ENCODE measurements at regions not wholly inside any gene's neighbourhood (a gene's known extent, or its start where the extent isn't known, plus 50 kb on each side); places are given as distances from the start of the nearest gene placed in this dataset.

DNA sequence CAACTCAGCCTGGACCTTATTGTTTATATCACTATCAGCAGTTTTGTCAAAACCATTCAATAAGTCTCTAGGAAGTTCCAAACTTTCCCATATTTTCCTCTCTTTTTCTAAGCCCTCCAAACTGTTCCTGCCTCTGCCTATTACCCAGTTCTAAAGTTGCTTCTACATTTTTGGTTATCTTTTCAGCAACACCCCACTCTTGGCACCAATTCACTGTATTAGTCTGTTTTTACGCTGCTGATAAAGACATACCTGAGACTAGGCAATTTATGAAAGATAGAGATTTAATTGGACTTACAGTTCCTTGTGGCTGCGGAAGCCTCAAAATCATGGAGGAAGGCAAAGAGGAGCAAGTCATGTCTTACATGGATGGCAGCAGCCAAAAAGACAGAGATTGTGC is 744.4 kb upstream of the ADAMTS16 start:
- DNase-seq (ENCODE audit: low read depth), result no peak

DNA sequence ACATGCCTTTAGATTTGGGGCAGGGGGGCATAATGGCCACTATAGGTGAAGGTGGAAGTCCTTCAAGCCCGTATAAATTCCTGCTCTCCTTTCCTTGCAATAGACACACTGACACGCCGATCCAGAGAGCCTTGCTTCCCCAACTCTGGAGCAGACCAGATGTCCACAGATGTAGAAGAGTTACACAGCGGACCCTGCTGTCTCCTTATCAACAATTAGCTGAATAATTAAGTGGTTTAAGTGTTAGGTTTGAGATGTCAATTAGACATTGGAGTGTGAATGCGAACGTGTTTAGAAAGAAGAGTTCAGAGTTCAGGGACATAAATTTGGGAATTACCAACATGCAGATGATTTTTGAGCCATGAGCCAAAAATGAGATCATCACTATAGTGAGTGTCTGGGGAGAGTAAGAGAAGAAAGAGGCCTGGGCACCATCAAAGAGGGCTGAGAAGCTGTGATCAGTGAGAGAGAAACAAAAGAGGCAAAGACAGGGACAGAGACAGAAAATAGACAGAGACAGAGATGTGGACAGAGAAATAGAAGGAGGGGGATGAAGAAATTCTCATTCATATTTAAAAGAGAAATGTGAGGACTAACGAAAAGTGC is 734.4 kb upstream of the ADAMTS16 start:
- no peak for DNase-seq (ENCODE audit: low read depth)

DNA sequence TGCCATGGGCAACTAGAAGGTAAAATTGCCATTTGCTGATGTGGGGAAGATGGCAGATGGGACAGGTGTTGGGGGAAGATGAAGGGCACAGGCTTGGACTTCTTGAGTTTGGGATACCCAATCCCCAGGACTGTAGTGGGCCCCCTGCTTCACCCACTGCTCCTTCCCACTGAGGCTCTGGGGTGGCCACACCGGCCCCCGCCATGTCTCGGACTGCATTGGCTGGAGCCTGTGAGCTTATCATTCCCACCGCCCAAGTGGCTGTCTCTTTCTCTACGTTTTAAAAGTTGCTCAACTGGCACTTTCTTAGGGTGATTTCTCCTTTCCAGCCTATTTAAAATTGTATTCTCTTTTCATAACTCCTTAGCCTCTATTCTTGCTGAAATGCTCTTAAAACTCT is 730.0 kb upstream of the ADAMTS16 start:
- no peak for DNase-seq (ENCODE audit: low read depth)

DNA sequence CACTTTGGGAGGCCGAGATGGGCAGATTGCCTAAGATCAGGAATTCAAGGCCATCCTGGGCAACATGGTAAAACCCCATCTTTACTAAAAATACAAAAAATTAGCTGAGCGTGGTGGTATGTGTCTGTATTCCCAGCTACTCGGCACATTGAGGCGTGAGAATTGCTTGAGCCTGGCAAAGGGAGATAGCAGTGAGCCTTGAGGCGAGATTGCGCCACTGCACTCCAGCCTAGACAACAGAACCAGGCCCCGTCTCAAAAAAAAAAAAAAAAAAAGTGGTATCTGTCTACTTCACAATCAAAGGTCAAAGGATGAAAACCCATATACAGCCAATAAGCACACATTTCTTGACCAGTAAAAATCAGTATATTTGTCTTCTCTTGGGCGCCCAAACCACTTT is 728.5 kb upstream of the ADAMTS16 start:
- DNase-seq (ENCODE audit: low read depth), result no peak

DNA sequence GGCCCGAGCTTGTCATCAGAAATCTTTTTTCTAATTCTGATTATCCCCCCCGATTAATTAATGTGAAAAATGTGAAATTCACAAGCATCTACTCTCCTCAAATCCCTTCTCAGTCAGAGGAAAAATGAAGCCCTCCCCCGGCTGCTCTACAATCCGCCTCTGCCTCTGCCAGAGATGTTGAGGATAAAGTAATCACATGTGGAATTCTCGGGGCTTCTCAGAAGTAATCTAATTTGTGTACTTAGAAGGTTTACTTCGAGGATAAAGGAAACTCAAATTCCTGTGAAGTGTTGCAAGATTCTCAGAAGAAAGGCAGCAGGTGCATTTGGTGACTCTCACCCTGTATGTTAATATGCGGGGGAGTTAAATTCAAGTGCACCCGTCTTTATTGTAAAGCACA is 726.1 kb upstream of the ADAMTS16 start:
- no peak for DNase-seq (ENCODE audit: low read depth)

DNA sequence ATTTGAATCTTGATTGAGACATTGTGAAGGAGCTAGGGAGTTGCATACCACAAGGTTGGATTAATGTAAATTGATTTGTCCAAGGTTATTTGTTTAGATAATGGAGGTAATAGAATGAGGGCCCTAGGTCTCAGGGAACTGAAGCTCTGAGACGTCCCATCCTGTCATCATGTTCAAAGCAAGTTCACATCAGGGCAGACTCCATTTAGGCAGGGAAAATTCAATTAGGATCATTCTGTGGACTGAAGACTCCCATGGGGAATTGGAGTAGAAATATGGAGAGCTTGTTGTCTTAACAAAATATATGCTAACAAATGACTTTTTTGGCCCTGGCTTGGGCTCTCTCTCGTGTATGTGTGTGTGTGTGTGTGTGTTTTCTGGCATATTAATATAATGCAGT is 722.0 kb upstream of the ADAMTS16 start:
- DNase-seq (ENCODE audit: low read depth), result no peak

DNA sequence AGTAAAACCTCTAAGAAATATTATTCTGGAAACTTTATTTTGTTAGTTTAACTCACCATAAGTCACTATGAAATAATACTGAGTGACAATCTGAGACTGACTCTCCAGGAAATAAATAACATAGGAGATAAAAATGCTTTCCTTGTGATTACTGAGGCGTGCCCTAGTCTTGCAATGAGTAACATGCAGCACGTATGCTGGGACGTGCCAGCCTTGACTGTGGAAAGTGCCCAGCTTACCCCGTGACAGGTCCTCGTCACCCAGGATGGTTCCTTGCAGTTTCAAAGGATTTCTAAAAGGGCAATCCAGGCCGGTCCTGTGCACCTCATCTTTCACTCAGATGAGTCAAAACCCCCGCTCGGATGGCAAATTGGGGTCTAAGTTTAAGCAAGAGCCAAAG is 720.8 kb upstream of the ADAMTS16 start:
- no peak for DNase-seq (ENCODE audit: low read depth)

DNA sequence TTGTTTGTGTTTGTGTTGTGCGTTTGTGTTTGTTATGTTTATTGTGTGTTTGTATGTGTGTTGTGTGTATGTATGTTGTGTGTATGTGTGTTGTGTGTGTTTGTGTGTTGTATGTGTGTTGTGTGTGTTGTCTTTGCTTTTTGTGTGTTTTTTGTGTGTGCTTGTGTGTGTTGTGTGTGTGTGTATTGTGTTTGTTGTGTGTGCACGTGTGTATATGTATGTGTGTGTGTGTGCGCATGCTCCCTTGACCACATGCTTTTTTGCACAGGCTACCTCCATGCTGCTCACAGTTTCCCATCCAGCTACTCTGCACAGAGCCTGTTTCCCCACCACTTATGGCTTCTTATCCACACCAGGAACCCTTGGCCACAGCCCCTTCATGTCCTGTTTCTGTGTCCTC is 720.0 kb upstream of the ADAMTS16 start:
- DNase-seq (ENCODE audit: low read depth), result no peak

DNA sequence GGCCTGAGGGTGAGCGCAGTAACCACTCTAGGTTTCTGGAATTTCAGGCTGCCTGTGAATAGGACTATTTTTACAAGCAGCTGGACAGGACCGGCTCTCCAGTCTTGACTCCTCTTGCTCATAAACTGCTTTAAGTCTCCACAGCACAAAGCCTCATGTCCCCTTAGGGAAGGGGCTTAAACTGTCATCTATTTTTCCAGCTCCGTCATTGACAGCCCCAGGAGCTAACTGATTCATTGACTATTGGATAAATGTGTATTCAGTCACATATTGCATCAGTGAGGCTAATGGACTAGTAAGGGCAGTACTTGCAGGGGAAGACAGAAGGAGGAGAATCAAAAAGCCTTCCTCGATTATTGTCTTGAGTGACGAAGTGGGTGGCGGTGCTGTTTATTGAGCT is 719.4 kb upstream of the ADAMTS16 start:
- no peak for DNase-seq (ENCODE audit: low read depth)

DNA sequence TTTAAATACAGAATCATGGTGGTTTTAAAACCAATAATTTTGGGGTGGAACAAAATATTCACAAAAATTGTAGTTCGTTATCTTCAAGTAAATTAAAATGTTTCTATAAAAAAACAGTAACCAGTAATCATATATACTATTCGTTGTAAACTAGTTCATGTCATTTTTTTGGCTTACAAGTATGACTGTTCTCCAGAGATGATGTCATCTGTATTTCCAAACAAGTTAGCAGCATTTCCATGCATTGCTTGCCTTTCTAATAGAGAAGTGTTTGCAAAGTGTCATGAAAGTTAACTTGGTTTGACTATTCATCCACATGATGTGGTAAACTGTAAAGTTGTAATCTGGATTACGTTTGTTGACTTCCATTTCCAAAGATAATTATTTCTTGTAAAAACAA is 717.9 kb upstream of the ADAMTS16 start:
- DNase-seq (ENCODE audit: low read depth), result no peak

DNA sequence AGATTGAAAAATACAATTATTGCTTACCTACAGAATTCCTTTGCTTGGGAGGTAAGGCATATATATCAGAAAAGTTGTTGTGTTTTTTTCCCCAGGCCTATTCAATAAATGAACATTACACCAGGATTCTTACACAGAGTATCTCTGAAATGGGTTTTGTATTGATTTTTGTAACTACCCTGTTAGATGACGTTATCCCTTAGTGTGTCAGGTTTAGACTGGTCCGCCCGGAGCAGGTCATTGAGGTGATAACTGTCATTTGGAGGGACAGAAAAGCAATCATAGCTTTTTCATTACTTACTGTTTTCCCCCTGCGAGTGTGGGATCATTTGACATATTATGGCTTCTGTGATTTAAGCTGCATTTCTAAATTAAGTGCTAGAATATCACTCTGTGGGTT is 715.2 kb upstream of the ADAMTS16 start:
- no peak for DNase-seq (ENCODE audit: low read depth)

DNA sequence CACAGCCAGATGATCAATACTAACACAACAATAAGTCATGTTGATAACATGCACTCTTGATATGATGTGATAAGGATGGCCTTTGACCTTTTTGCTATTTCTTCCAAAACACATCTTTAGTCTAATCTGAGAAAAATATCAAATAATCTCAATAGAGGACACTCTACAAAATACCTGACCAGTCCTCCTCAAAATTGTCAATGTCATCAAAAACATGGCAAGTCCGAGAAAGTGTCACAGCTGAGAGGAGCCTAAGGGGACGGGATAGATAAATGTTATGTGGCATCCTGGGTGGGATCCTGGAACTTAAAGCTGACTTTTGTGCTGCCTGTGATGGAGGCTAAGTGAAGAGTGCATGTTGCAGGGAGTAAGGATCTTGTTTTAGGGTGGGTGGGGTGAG is 699.6 kb upstream of the ADAMTS16 start:
- DNase-seq (ENCODE audit: low read depth), result no peak

DNA sequence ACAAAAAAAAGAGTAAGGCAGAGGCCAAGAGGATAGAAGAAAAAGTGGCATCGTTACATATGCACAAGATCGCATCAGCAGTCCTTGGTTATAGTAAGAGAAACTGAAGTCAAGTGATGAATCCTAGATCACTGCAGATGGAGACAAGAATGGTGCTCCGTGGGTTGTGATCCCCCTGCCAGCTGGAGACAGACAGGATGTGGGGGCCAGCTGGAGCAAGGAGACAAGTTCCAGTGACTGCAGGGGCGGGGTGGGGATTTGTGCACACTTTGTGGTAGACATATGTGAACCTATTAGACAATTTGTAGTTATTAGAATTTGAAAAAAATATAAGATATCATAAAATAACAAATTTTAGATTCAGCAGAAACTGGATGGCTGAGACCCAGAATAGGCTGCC is 697.9 kb upstream of the ADAMTS16 start:
- DNase-seq (ENCODE audit: low read depth), result no peak

DNA sequence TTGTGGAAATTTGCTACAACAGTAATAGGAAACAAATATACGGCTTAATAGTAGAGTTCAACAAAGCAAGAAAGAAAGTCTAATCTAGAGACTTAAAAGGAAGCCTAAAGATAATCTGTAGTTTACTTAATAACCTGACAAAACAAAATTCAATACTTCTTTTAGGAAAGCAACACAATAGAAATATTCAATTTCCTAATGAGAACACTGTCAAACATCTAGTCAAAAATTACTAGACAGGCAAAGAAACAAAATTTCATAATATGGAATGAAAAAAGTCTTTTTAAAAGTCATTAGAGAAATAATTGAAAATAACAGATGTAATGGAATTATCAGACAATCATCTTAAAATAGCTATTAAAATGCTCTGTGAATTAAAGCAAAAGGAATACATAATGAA is 692.5 kb upstream of the ADAMTS16 start:
- DNase-seq (ENCODE audit: low read depth), result no peak

DNA sequence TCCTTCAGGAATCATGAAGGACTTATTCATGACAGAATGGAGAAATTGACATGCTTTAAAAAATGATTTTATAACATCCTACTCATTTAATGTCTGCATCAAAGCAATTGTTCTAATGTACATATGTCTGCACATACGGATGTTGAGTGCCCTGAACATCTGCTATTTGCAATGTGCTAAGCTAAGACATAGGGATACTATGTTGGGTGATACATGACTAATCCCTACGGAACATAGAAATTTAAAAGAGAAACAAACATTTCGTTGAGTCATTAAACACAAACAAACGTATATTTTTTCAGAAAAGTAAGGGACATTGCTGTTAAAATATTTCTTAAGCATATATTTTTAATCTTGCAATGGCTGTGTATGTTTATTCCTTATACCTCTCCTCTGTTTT is 686.5 kb upstream of the ADAMTS16 start:
- DNase-seq (ENCODE audit: low read depth), result no peak

DNA sequence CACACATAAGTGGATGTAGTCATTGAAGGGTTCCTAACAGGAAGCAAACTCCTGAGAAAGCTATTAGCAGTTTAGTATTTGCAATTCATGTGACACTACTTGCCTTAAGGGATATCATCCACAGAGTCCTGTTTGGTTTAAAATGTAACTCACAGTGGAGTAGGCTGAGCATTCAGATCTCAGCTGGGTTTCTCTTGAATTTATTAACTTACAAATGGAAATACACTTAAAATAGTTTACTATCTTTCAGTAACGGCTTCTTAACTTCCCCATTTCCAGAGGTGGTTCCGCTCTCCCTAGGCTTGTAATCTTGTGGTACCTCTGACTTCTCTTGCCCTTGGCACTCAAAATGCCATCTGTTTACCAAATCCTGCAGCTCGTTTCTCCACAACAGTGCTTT is 660.7 kb upstream of the ADAMTS16 start:
- no peak for DNase-seq (ENCODE audit: low read depth)

DNA sequence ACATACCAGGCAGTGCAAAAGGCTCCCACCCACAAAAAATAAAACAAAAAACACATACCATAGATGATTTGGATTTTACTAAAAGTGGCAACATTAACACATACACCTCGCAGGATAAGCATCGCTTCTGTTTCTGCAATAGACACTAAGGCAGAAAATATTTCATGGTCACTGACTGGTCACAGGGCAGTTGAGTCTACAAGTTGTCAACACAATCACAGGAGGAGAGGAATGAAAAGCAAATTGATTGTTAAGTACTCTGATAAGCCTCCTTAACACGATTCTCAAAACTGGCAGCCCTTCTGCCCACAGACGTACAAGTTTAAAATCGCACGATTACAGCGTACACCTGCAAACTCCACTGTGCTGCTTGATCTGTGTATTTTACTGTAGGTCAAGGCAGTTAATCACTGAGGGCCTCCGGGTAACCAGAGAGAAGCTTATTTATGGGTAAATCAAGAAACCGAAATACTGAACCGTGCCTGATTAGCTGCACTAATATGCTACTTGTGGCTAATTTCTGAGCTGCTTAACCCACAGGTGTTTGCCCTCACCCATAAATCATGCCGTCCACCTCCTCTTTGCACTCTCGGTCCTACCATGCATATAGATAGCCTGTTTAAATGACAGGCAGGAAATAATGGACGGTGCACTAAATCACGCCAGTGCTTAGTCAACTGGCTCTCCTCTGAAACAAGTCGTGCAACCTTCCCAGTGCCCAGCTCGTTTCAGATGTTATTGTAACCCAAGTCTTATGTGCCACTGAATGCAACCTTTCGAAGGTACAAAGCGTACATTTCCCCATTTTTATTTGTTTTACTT is 659.4 kb upstream of the ADAMTS16 start:
- DNase-seq (ENCODE audit: low read depth), result no peak

DNA sequence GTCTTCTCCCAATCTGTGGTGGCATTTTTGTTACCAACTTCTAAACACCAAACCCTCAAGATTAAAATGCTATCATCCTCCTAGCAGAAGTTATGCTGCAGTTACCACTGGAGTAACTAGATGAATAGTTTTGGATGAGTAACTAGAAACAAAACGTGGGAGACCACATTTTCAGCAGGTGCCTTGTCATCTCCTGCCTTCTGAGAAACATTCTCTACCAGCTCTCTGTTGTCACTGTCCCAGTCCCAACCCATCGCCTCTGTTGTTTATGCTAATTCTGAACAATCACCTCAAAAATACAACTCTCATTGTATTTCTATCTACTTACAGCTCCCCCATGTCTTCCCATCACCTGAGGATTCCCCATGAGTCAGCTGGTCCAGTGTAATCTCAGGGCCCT is 652.5 kb upstream of the ADAMTS16 start:
- DNase-seq (ENCODE audit: low read depth), result no peak

DNA sequence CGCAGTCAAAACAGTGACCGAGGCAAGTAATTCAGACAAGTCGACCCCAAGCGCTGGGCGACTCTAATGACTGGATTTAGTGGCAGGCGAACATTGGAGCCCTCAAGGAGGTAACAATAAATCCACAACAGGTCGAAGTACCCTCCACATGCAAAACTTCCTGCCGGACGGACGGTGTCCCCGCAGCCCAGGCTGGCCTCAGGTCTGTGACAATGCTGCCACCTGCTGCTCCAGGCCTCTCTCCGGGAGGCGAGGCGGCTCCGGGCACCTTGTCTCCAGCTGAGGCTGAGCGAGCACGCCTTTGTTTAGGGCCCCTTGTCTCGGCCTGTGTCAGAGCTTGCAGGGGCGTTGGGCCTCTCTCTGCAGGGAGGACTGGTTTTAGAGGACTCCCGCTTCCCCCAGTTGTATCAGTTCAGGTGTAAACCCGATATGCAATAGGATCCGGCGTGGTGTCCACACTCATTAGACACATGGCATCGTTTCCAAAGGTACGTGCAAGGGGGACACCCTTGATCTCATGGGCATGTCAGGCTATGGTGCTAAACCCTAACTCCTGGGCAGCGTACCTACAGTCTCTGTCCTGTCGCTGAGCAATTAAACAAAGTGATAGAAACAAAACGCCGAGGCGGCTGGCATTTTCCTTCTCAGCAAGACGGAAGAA is 628.0 kb upstream of the ADAMTS16 start:
- no peak for DNase-seq (ENCODE audit: low read depth)

DNA sequence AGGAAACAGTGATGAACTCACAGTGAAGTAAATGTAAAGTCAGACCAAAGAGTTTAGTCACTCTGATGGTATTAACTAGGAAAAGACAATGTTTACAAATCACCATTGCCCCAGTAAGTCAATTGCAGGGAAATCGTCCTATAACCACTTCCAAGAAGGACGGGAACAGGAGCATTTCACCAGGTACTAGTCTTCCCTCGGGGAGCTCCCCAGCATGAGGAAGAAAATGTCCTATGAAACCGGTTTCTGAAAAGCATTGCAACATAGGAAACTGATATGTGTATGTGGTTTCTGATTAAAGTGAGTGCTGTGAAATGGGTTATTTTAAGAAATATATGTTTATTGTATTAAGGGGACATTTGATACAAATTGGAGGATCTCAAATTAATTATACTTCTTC is 626.7 kb upstream of the ADAMTS16 start:
- no peak for DNase-seq (ENCODE audit: low read depth)

DNA sequence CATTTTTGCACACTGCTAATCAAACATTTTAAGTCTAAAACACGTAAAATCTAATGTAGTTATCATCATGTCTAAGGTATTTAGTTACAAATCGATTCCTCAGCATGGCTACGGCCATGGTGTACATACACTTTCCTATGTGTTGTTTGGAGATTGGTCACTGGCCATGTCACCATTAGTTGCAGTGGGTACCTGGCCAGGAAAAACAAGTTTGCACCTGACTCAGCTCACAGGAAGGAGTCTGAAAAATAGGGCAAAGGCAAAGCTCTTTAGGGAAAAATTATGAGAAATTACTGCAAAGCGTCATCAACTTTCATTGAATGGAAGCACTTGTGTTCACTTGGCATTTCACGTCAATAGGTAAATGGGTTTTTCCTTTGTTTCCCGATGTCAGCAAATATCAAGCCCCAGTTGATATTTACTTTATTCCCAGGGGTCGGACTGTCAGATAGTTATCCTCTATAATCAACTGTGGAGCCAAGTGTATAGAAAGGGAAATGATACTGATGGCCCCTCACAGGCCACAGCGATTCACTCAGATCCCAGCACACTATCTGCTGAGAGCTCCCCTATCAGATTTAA is 626.0 kb upstream of the ADAMTS16 start:
- no peak for DNase-seq (ENCODE audit: low read depth)

DNA sequence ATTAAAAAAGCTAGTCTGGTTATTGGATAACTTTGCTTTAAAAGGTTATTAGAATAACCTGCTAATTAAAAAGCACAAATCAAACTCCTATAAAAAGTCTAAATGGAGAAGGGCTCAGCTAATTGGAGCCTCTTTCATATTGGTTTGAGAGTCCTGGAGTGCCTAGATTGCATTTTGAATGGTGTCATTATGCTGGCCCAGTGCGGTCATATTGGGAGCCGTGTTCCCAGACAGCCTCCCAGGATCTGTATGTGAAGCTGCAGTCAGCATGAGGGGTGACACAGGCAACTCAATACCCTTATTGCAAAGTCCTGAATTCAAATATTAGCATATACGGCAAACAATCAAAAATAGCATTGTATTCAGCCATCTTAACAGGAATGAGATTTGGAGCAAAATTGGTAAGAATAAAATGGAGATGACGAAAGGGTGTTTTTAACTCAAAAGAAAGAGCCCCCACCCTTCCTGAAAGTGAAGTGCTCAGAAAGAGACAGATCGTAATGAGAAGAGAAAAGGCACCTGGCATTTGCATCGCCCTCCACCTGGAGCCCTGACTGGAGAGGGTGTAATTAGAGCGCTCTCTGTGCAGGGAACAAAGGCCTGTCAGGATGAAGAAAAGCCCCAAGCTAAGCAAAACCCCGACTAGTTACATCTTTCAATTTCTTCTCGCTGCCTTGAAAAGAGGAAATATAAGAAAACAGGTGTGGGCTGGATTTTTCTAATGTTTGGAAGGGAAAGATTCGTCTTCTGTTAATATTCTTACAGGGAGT is 621.0 kb upstream of the ADAMTS16 start:
- no peak for DNase-seq (ENCODE audit: low read depth)

All from HS-5 (cell line).